Fibroblast of lung (primary cell): ENCODE measurements at regions not wholly inside any gene's neighbourhood (a gene's known extent, or its start where the extent isn't known, plus 50 kb on each side); places are given as distances from the start of the nearest gene placed in this dataset.

Source experiments
- DNase-seq, 2 donors: peaks; one replicate each; pipeline versions ENCODE4 v3.0.0 to v3.0.0-alpha.2; 2010; ENCODE audit warnings: low read depth in 2 of 2
- H2AFZ ChIP-seq: 2 replicates; pipeline ENCODE4 v1.5.1; 2012; ENCODE audit warnings: low read length, control low read depth, inconsistent platforms
- H3K27ac ChIP-seq: 2 replicates; pipeline ENCODE4 v1.5.1; 2011; ENCODE audit warnings: low read length, control low read depth; ENCODE audit not compliant: insufficient read depth
- H3K27me3 ChIP-seq: 2 replicates; pipeline ENCODE4 v1.5.1; 2011; ENCODE audit warnings: mild to moderate bottlenecking, low read length; ENCODE audit not compliant: control insufficient read depth, insufficient read depth
- H3K36me3 ChIP-seq: 2 replicates; pipeline ENCODE4 v1.5.1; 2011; ENCODE audit warnings: low read length; ENCODE audit not compliant: control insufficient read depth, insufficient read depth
- H3K4me1 ChIP-seq: 2 replicates; pipeline ENCODE4 v1.5.1; 2011; ENCODE audit warnings: low read length; ENCODE audit not compliant: control insufficient read depth, insufficient read depth; ENCODE audit errors: extremely low read depth
- H3K4me2 ChIP-seq: 2 replicates; pipeline ENCODE4 v1.5.1; 2011; ENCODE audit warnings: low read length, control low read depth; ENCODE audit not compliant: insufficient read depth; ENCODE audit errors: extremely low read depth
- H3K4me3 ChIP-seq, 4 experiments: fragments of 200-600 bp in 1 of 4; sonication (generic) in 1 of 4; replicated peaks in 1 of 4; 2 replicates each; pipeline ENCODE4 v1.5.1; 2011 to 2016; ENCODE audit warnings: low read length in 4 of 4, low read depth in 3 of 4, mild to moderate bottlenecking in 3 of 4, control low read depth in 2 of 4, inconsistent platforms in 1 of 4, mixed read lengths in 1 of 4; ENCODE audit not compliant: insufficient read depth in 1 of 4; ENCODE audit errors: control extremely low read depth in 1 of 4
- H3K79me2 ChIP-seq: 2 replicates; pipeline ENCODE4 v1.5.1; 2012; ENCODE audit warnings: mild to moderate bottlenecking, low read length, inconsistent platforms; ENCODE audit not compliant: control insufficient read depth, insufficient read depth
- H3K9ac ChIP-seq: 2 replicates; pipeline ENCODE4 v1.5.1; 2011; ENCODE audit warnings: mild to moderate bottlenecking, low read length, control low read depth; ENCODE audit not compliant: insufficient read depth
- H3K9me3 ChIP-seq: 2 replicates; pipeline ENCODE4 v1.5.1; 2012; ENCODE audit warnings: low read depth, low read length; ENCODE audit not compliant: control insufficient read depth, insufficient read depth
- H4K20me1 ChIP-seq: 2 replicates; pipeline ENCODE4 v1.5.1; 2011; ENCODE audit warnings: low read length; ENCODE audit not compliant: control insufficient read depth, insufficient read depth; ENCODE audit errors: extremely low read depth
- CTCF ChIP-seq, 2 donors: IDR thresholded peaks in 1 of 2; conservative IDR thresholded peaks in 1 of 2; 1 replicate in 1 of 2; 2 replicates in 1 of 2; pipeline ENCODE4 v1.5.1; 2011 to 2012; ENCODE audit warnings: low read length in 2 of 2, control low read depth in 1 of 2, inconsistent platforms in 1 of 2, low read depth in 1 of 2, mild to moderate bottlenecking in 1 of 2
- EZH2 ChIP-seq: IDR thresholded peaks from 2 replicates; pipeline ENCODE4 v1.5.1; 2012; ENCODE audit warnings: low read length, control low read depth, mild to moderate bottlenecking; ENCODE audit errors: missing control alignments

- H3K4me2 ChIP-seq, result no peak overlapping the region
- no peaks in the 10 kb centered on the region for H4K20me1 ChIP-seq
- H3K4me1 ChIP-seq, result no peaks in the 10 kb centered on the region
- no peak overlapping the region for H3K27ac ChIP-seq
- no peak for DNase-seq
- no peak overlapping the region for H3K4me3 ChIP-seq
- H3K9ac ChIP-seq, result no peak overlapping the region
- no peak overlapping the region for H2AFZ ChIP-seq
- no peaks in the 10 kb centered on the region for H3K79me2 ChIP-seq
- H3K27me3 ChIP-seq, result no peaks in the 10 kb centered on the region
- no peaks in the 10 kb centered on the region for H3K9me3 ChIP-seq
- no peak for TF ChIP-seq CTCF (conservative IDR thresholded peaks at IDR 0.05 in 1 of 2, IDR thresholded peaks at IDR 0.05 in 1 of 2; ENCODE audit: low read depth in 1 of 2, low read length in 2 of 2)
- no peak for TF ChIP-seq EZH2
- no peaks in the 10 kb centered on the region for H3K36me3 ChIP-seq
Measured at GRCh38 chr4:71907071-71907470, 123.2 kb upstream of the GC start.

- no peak overlapping the region for H2AFZ ChIP-seq
- H3K79me2 ChIP-seq, result no peaks in the 10 kb centered on the region
- H3K4me3 ChIP-seq, result no peak overlapping the region
- no peak overlapping the region for H3K9ac ChIP-seq
- H3K4me2 ChIP-seq, result no peak overlapping the region
- no peak overlapping the region for H3K27ac ChIP-seq
- TF ChIP-seq CTCF (conservative IDR thresholded peaks at IDR 0.05 in 1 of 2, IDR thresholded peaks at IDR 0.05 in 1 of 2; ENCODE audit: low read depth in 1 of 2, low read length in 2 of 2), result no peak
- no peak for TF ChIP-seq EZH2
- DNase-seq, result no peak
- no peaks in the 10 kb centered on the region for H3K4me1 ChIP-seq
- H3K9me3 ChIP-seq, result no peaks in the 10 kb centered on the region
- no peaks in the 10 kb centered on the region for H4K20me1 ChIP-seq
- H3K27me3 ChIP-seq, result no peaks in the 10 kb centered on the region
- H3K36me3 ChIP-seq, result no peaks in the 10 kb centered on the region
Measured at GRCh38 chr4:71907782-71908181, 123.9 kb upstream of the GC start.

- Histone ChIP-seq H3K79me2 (no peaks in the 10 kb centered on the region), H4K20me1 (no peaks in the 10 kb centered on the region), H3K4me1 (no peaks in the 10 kb centered on the region), H3K9ac (no peak overlapping the region), H3K27me3 (no peaks in the 10 kb centered on the region), H3K27ac (no peak overlapping the region), H3K9me3 (no peaks in the 10 kb centered on the region), H3K4me2 (no peak overlapping the region), H2AFZ (no peak overlapping the region), H3K4me3 (no peak overlapping the region), H3K36me3 (no peaks in the 10 kb centered on the region)
- TF ChIP-seq EZH2, result no peak
- TF ChIP-seq CTCF (conservative IDR thresholded peaks at IDR 0.05 in 1 of 2, IDR thresholded peaks at IDR 0.05 in 1 of 2; ENCODE audit: low read depth in 1 of 2, low read length in 2 of 2), result no peak
- no peak for DNase-seq
Measured at GRCh38 chr4:71913275-71913674, 118.5 kb upstream of the NPFFR2 start.
